ENCODE measurements at regions not wholly inside any gene's neighbourhood (a gene's known extent, or its start where the extent isn't known, plus 50 kb on each side); places are given as distances from the start of the nearest gene placed in this dataset.

DNA sequence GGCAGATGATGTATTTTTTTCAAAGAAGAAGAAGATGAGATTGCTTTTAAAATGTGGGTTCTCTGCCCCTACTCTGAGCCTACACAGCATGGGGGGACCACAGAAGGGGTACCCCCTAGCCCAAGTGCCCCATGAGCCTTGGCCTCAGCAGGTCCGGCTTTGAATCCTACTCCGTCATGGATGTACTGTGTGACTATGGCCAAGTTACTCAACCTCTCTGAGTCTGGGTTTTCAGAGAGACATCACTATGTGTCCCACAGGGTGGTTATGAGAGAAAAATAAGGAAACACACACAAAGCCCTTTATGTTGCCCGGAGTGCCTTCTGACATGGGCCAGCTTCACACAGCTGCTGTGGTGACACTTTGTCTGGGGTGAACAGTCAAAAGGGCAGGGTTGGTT, 92.0 kb downstream of the KCTD15 start:
- TF ChIP-seq, protein P1, sequence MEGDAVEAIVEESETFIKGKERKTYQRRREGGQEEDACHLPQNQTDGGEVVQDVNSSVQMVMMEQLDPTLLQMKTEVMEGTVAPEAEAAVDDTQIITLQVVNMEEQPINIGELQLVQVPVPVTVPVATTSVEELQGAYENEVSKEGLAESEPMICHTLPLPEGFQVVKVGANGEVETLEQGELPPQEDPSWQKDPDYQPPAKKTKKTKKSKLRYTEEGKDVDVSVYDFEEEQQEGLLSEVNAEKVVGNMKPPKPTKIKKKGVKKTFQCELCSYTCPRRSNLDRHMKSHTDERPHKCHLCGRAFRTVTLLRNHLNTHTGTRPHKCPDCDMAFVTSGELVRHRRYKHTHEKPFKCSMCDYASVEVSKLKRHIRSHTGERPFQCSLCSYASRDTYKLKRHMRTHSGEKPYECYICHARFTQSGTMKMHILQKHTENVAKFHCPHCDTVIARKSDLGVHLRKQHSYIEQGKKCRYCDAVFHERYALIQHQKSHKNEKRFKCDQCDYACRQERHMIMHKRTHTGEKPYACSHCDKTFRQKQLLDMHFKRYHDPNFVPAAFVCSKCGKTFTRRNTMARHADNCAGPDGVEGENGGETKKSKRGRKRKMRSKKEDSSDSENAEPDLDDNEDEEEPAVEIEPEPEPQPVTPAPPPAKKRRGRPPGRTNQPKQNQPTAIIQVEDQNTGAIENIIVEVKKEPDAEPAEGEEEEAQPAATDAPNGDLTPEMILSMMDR (IDR thresholded peaks at IDR 0.05; ENCODE audit: low read depth, low read length, poor library complexity, severe bottlenecking), result no peak
- TF ChIP-seq EZH2phosphoT487 (IDR thresholded peaks at IDR 0.05; ENCODE audit: borderline replicate concordance, low read length), result no peak
